NCI-H128 (cell line): ENCODE measurements at regions not wholly inside any gene's neighbourhood (a gene's known extent, or its start where the extent isn't known, plus 50 kb on each side); places are given as distances from the start of the nearest gene placed in this dataset.
"Not testable (repeated sequence)": the region's sequence is repeated elsewhere in the genome, so short reads cannot be mapped to it uniquely, and the experiment has no call there.

Experiments used
- DNase-seq: peaks from one replicate; lab custom pipeline; 2025; ENCODE audit not compliant: unreplicated experiment; lab: John Stamatoyannopoulos, UW

DNA sequence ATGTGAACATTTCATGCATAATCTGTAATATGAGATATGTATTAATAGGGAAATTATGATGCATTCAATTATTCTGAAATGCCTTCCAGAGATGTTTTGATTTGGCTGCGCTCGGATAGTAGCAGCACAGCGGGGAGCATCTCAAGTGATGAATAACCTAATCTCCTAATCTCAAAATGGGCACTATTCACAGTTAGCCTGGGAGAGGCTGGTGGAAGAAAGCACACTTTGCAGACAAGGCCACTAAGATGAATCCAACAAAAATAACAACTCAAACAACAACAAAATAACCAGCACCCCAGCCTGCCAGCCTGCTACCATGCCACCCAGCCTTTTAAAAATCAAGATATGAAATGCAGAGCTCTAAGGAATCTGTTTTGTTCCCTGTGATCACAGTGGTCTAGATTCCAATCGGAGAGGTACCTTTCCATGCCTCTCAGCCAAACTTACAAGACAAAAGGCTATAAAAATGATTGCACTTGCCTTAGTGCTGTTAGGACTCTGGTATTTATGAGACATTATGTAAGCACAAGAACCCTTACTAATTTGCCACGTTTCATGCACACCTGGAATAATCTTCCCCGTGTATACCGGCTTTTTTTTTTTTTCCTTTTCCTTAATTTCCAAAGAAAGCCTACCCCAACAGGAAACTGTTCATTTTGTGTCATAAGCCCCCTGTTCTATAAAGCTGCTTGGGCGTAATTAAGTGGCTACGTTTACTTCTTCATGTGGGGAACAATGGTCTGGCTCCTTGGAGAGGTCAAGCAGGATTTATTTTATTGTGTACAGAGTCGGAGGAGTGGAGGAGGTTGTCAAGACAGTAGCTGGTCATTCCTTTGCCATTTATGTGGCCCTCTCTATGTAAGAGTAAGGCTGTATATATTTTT lies 526.9 kb upstream of the FANCL start:
- no peak for DNase-seq

DNA sequence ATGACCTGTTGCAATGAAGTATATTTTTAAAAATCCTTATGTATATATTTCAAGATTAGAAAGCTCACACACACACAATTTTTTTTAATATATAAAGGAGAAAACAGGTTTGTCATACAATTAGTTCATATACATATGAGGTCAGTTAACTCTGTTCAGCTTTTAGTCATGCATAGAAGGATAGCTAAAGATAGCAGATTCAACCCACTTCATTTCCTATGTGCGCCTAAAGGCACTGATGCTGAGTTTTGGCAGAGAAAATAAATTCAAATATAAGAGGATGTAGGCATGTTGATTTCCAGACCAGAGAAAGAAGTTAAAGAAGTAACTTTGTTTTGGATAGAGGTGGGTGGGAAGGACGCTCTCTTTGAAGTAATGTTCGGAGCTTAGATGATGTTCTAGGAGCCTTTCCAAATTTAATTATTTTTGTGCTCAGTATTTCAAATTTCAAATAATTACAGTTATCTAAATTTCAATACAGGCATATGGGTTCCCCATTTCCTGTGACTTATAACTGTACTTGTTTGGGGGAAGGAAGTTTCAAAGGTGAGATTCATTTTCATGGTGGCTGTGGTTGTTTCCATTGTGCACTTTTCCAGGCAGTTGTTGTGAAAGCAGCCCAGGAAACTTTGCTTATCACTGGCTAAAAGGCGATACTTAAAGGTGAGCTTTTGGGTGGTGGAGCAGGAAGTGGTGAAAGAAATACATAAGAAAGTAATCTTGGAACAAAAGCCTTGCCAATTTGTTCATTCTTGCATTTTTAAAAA lies 523.4 kb upstream of the FANCL start:
- DNase-seq: no peak

DNA sequence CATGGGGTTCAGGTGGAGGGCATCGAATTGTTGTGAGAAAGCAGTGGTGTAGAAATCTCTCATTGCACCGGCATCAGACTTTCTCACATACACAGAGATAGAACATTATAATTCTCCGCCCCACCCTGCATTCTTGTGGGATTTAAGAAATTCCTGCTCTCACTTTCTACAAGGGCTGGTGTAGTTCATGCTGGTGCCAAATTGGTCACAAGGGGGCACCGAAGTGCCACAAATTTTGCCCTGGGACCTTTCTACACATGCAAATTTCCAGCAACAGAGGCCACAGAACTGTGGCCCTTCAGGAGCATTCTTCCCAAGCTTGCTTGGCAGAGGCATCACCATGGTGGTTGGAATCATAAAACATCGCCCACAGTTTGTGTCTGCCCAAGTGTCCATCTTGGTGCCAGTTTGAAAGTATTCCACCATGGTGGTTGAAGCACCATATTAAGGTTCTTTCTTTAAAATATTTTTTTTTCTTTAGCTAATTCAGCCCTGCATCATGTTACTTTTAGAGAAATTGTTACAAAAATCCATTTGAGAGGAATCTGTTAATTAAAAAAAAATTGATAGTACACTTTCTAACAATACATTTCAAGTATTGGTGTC lies 521.2 kb upstream of the FANCL start:
- DNase-seq: no peak

DNA sequence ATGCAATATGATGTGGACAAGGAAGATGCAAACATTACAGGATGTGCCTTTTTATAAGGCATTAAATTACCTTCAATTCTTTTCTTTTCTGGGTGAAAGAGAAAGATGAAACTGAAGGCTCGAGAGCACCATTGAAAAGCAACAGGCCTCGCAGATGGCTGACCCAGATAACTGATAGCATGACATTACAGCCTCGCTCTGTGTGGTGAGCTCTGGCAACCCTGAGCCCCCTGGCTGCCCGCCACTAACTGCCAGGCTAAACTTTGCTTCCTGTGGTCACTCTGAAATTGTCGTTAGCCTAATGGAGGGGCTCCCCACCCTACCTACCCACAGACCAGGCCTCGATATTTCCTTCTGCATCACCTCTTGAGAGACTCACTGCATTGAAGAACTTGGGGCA lies 516.8 kb upstream of the FANCL start:
- no peak for DNase-seq

DNA sequence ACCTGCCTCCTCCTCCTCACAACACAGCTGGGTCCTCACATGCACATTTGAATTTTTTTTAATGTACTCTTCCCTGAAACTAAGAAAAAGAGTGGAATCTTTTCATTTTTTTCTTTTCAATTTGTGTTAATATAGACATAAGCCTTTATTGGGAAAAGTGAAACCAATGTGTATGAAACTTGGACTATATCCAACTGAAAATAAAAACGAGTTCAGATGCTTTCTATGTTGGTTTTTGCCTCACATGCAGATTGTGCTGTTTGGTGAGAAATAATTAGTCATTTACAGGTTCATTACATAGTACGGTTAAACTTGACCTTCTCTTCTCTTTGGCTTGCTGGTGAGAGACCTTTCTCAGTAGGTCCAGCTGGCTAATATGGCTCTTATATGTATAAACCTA lies 515.2 kb upstream of the FANCL start:
- DNase-seq: no peak

DNA sequence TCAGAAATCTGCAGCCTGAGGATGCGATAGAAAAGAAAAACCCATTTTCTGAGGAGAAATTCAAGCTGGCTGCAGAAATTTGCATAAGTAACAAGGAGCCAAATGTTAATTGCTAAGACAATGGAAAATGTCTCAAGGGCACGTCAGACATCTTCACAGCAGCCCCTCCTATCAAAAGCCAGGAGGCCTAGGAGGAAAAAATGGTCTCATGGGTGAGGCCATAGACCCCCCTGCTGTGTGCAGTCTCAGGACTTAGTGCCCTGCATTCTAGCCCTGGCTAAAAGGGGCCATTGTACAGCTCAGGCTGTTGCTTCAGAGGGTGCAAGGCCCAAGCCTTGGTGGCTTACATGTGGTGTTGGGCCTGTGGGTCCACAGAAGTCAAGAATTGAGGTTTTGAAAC lies 511.4 kb upstream of the FANCL start:
- DNase-seq: not testable (repeated sequence)

DNA sequence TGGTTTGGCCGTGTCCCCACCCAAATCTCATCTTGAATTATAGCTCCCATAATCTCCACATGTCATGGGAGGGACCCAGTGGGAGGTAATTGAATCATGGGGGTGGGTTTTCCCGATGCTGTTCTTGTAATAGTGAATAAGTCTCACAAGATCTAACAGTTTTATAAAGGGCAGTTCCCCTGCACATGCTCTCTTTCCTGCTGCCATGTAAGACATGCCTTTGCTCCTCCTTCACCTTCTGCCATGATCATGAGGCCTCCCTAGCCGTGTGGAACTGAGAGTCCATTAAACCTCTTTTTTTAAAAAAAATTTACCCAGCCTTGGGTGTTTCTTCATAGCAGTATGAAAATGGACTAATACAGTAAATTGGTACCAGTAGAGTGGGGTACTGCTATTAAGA lies 510.6 kb upstream of the FANCL start:
- not testable (repeated sequence) for DNase-seq

DNA sequence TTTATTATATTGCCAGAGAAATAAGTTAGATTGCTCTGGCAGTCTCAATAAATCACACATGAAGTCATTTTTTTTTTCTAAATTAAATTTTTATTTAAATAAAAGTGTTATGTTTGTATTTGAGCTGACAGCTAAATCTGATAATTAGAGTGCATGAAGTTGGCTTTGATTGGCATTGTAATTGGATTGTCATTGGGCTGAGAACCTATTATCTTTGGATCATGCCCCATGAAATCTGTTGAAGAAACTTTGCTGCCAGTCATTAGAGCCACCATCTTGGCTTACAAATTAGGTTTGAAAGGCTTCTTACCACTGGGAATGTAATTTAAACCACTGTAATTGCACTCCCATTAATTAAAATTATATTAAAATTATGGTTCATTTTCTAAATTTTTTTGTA lies 507.9 kb upstream of the FANCL start:
- no peak for DNase-seq

DNA sequence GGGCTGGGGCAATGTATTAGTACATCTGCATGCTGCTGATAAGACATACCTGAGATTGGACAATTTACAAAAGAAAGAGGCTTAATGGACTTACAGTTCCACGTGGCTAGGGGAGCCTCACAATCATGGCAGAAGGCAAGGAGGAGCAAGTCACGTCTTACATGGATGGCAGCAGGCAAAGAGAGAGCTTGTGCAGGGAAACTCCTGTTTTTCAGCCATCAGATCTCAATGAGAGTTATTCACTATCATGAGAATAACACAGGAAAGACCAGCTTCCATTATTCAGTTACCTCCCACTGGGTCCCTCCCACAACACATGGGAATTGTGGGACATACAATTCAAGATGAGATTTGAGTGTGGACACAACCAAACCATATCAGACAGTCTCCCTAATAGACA lies 504.2 kb upstream of the FANCL start:
- DNase-seq: not testable (repeated sequence)

DNA sequence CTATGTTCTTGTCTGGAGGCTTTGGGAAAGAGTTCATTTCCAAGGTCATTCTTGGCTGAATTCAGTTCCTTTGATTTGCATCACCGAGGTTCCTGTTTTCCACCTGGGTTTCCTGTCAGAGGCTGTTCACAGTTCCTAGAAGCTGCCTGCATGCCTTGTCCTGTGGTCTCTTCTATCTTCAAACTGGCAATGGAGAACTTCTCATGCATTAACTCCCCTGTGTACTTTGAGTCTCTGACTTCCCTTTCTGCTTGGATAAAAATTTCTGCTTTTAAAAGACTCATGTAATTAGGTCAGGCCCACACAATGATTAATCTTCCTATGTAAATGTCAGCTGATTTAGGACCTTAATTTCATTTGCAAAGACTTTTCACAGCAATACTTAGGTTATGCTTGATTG lies 499.3 kb upstream of the FANCL start:
- DNase-seq: no peak

DNA sequence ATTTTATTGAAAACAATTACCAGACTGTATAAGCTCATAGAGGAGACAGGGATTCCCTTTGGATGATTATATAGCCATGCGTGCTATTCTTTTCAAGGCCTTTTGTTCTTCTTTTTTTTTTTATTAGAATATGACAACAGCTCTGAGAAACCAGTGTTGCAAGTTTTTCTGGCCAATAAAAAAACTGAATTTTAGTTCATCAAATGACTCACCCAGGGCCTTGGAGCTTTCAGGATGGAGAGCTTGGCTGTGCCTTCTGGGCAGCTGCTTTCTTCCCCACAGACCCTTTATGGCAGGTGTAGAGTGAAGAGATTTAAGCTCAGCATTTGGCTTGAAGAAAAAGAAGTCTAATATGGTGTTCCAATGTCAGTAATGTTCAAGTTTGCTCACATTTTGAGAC lies 497.9 kb upstream of the FANCL start:
- DNase-seq: no peak

DNA sequence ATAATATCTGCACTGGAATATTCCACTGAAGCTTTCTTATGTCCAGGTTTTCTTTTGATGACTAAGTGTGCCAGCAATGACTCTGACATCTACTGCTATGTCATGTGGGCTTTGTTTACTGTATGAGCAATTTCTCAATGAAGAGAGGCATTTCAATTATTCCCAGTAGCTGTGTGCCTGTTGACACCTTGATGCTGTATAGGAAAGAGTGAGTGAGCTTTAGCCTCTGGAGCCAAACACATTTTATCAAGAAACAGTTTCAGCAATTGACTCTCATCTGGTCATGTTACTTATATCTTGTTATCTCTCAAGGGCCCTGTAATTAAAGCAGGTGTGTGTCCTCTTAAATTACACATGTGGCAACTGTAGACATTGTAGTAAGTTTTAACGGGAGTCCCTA lies 493.2 kb upstream of the FANCL start:
- no peak for DNase-seq

DNA sequence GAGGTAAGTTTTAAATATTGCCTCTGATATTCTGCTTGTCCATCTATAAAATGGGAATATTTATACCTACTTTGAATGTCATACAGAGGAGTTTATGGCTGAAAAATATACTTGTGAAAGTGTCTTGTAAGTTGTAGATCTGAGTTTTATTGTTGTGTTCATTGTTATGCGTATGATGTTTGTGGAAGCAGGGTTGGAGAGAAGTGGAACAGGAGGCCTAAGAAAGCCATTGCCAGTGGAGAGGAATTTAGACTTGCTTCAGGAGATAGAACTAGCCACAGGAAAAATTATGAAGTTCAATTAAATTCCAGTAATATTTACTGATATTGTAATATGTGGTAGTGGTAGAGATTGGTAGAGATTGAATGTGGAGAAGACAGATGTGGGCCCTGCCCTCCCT lies 491.9 kb upstream of the FANCL start:
- no peak for DNase-seq

DNA sequence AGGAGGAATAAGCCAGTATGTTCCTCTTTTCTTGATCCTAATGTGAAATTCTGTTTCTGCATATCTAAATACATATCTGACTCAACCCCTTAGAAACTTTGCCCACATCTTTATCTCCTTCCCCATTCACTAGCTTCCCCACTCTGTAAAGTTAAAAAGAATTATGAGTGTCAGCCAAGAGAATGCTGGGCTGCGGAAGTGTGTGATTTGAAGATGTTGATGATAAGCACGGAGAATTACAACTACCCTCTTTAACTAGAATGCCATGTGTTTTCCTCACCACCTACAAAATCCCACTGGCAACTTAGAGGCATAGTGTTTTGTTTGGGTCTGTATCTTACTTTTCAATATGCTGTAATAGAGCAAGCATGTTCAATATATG lies 490.4 kb upstream of the FANCL start:
- no peak for DNase-seq

DNA sequence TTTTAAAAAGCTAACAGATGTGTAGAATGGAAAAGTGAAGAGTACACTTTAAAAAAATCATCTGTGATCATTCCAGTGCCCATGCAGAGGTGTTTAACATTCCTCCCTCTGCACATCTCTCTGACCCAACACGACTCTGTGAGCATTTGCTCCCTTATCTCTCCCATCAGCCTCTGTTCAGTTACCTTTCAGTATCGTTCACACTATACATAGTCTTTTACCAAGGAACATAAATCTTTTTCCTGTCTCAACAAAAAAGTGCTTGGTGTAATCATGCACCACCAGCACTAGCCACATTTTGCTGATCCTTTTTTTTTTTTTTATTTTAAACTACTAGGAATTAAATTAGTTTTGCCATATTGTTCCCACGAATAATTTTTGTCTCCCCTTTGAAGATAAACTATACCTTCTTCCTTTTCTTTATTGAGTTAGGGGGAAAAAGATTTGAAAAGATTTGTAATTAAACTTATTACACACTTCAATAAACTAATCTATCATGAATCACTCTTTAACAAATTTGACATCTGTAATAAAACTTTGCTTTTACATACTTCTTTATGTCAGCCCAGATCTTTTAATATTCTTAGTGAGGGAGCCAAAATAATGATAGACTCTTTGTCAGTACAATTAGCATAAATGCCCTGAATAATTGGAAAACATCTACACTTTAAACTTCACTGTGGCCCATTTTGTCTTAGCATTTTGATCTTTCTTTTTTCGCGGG lies 489.8 kb upstream of the FANCL start:
- no peak for DNase-seq

DNA sequence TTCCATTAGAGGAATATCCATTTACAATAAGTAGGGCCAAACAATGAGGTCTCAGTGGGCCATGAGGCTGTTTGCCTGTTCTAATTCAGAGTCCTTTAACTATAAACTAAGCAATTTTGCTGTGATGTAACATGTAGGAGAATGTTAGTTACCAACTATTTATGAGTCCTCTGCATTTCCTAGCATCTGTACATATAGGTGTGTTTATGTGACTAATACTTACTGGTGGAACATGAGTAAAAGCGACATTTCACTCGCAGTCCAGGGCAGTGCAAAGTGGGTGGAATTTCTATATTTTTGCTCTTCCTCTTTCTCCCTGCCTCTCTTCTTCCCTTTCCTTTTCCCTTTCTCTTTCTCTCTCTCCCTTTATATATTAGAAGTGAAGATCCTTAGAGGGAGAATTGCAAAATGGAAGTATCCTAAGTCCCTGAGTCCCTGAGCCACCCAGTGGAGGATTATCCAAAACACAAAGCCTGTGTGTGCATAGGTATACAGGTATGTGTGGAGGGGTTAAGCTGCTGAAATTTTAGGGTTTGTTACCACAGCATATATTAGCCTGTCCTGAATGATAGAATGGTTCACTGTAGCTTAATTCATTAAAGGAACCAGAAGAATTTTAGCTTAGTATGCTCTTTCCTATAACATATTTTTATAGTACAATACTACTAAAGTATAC lies 487.0 kb upstream of the FANCL start:
- no peak for DNase-seq

DNA sequence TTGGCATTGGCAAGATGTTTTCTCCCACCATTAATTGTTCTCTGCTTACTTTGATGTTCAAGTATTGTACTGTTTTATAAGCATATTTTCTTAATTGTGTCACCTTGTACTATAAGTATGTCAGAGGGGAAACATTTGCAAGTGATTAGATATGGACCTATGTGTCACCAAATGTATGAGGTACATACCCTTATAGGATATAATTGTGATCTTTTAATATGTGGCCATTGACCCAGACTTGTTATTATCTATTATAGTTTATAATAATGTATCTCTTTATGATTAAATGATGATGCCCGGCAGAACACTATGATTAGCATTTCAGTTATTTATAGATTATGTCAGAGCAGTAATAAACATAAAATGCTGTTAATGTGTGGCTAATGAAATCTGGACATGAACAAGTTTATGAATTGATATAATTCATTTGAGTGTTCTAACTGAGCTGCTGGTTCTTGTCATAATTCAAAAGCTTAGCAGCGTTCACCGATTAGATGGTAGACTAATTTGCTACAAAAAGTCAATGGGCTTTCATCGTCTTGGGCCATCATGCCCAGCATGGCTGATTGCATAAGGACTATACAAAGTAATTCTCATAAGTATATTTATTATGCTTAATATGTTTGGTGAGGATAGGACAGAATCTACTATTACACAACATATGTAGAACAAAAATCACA lies 480.9 kb upstream of the FANCL start:
- DNase-seq: no peak

DNA sequence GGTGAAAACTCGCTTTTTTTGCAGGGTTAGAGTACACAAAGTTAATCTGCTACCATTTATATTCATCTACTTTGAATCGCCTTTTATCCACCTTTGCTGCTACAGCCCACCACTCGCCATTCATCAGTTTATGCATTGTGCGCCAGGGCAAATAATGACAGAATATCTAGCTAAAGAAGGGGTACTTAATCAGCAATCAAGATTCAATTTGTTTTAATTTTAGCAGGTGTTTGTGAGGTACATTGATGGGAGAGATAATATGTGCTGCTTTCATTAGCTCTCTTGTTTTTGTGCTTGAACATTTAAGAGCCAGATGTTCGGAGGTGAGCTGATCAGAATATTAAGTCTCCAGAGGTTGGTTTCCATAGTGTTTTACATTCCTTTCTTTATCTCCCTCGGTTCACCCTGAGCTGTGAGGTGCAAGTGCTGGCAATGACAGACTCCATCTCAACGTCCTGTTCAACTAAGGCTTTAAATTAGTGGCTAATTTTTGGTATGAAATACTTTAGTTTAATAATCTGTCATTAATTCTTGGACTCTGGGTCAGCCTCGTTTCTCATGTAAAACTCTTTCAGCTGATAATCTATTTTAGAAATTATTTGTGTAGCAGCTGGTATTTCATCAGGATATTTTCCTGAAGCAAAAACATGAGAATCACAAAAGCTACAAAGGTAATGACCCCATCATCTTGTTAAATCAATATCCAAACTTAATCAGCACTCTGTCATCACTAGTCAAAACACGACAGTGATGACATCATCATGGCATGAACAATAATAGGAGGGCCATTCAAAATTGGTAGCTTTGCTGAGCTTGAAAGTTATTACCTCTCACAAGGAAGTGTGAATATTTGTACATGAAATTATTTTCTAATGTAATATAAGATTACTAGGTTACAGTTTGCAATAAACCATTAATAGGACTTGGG lies 479.9 kb upstream of the FANCL start:
- DNase-seq: no peak
